ENCODE measurements at regions not wholly inside any gene's neighbourhood (a gene's known extent, or its start where the extent isn't known, plus 50 kb on each side); places are given as distances from the start of the nearest gene placed in this dataset.

DNA sequence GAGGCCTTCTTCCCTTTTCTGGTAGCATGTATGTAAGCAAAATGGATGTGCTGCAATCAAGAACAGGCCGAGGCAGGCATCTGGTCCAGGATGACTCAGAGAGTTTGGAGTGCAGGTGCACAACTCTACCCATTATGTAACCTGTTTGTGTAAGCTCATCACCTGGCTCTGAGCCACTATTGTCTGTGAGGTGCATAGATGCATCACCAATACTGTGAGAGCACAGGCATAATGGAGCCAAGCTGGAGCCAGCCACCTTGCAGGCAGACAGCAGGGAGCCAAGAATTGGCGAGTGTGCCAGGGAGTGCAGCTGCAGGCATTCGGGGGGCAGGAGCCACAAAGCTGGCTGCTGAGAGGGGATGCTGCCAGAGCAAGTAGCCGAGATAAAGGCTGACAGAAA, 549.9 kb upstream of the RGS18 start:
- DNase-seq, result no peak

DNA sequence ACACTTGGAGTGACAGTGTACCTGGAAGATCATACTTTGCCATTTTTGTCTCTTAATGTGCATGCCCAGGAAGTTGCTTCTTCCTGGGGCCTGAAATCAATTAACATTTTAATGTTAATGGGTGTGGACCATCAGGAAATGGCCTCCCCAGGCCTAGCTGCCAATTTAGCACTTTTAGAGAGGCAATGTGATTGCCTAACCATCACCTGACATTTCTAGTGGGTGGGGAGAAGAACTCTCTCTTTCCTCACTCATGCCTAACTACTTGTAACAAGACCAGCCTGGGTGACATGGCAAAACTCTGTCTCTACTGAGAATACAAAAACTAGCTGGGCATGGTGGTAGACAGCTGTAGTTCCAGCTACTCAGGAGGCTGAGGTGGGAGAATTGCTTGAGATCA, 549.0 kb upstream of the RGS18 start:
- no peak for DNase-seq

DNA sequence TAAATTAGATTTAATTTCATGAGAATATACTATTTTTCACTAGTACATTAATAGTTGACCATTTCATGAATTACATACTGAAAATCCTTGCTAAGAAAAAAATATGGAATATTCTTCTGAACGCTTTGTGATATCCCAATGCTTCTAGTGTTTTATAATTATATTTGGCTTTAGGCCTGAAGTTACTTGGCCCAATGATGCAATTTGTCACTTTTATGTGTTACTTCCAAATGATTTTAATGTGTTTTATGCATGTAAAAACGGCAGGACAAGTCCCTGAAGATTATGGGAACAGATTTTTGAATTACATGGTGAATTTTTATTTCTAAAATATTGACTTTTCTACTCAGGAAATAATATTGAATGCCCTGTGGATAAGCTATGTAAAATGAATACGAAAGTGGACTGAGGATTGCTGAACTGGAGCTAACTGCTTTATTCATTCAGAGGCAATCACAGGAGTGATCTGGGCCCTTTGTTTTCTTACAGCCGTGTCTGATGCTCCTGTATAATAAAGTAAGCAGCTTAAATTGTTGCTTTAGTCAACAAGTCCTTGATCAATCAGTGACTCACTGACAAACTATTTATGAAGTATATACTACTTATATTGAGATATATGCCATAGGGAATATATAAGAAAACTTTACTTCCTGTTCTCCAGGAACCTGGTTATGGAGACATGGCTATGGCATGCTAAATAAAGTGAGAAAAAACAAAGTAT, 543.0 kb upstream of the RGS18 start:
- no peak for DNase-seq

DNA sequence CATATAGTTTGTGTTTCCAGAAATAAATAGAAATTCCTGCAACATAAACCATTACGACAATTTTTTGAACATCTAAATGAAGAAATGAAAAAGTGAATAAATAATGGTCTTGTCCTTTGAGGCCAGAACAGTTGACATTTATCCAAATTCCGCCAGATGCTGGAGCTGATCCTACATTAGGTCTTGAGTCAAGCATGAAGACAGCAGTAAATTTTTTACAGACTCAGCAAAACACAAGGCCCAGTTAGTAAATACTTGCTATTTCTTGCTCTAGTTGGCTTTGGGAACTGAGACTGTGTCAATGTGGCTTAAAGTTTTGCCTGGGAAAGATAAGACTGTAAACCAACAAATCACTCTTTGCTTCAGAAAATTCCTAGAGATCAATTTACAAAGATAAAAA, 540.1 kb upstream of the RGS18 start:
- no peak for DNase-seq

DNA sequence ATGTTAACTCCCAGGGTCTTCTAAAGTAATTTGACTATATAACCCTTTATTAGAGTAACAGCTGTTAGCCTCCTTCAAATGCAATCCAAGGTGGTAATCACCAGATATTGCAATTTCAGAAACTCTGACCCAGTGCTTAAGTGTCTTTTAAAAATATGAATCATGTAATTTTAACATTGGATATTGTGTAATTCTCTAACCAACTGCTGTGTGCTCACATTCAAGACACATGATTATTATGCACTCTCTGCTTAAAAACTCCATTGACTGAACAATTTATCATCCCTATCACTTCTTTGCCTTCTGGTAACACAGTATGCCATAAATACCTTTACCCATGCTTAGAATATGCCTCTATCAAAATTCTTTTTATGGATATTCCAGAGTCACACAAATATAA, 537.4 kb upstream of the RGS18 start:
- DNase-seq, result no peak

DNA sequence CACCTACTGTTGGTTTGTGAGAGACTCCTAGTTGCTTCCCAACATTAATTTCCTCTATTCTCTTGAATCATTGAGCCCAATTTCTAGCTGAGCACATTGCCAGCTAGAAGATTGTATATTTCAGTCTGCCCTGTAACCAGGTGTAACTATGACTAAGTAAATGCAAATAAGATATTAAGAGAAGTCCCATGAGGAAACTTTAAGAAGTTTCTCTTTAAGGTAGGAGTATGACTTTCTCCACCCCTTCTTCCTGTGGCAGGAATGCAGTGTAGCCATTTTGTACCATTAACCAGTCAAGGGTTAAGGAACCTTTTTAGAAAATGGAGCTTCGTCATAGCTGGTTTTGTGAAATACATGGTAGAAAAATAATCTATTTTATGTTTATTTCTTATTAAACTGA, 534.2 kb upstream of the RGS18 start:
- DNase-seq, result no peak

DNA sequence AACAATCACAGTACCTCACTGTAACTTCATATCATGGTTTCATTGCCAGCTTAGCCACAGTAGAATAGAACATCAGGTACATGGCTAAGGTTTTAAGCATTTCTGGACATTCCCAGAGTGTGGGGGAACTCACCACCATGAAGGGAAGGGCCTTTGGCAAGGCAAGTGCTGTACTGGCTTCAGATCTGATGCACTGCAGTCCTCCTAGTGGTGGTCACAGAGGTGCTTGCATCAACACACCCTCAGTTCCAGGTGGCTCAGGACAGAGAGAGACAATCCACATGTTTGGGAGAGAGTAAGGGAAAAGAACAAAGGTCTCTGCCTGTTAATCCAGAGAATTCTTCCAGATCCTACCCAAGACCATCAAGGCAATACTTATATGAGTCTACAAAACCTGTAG, 528.4 kb upstream of the RGS18 start:
- no peak for DNase-seq

DNA sequence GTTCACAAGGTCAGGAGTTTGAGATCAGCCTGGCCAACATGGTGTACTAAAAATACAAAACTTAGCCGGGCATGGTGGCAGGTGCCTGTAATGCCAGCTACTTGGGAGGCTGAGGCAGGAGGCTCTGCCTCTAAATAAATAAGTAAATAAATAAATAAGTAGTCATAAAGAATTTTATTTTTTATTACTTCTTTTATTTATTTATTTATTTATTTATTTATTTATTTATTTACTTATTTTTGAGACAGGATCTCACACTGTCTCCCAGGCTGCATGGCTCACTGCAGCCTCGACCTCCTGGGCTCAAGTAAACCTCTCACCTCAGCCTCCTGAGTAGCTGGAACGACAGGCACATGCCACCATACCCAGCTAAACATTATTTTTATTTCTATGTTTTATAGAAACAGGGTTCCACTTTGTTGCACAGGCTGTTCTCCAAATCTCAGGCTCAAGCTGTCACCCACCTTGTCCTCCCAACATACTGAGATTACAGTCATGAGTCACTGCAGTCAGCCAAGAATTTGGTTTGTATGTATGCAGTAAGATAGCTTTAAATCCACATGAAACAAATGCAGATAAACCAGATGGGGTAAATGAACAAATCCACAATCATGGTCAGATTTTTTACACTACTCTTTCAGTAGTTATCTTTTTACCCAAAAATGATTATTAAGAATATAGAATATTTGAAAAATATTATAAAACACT, 523.3 kb upstream of the RGS18 start:
- no peak for DNase-seq

DNA sequence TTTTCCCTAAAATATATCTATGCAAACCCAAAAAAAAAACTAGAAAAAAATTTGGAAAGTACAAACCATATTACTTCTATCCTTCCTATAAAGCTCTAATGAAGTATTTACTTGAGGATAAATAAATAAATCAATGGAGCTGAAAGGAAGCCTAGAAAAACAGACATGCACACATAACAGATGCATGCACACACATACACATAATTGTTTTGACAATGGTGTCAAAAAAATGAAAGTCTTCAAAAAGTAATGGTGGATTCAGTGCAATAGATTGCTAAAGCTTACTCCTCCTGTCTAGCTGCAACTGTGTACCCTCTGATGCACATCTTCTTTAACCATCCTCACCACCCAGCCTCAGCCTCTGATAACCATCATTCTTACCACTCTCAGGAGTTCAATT, 521.9 kb upstream of the RGS18 start:
- no peak for DNase-seq

DNA sequence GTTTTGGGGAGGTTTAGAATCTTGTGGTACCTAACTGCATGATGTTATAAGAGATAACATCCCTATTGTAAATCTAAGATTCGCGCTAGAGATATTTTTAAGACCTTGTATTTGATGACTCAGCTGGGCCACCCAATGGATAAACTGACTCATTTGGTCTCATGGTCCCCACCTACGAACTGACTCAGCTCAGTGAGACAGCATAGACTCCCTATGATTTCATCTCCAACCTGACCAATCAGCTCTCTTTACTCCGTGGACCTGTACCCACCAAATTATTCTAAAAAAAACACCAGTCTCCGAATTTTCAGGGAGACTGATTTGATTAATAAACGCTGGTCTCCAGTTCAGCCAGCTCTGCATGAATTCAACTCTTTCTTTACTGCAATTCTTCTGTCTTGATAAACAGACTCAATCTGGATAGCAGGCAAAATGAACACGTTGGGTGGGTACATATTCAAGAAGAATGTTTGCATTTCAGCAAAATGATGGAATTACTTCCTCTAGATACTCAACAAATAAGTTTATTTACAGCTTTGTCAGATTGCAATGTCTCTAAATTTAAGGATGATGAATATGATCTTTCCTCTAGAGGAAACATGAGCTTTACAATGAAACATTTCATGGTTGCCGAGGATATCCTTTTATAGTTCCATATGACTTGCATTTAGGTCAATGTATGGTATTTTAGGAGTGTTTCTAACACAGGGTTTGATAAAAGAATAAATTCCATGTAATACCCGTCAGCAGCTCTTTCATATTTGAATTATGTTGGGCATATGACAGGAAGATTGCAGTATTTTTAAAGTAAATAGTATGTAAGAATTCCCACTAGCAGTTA, 516.6 kb upstream of the RGS18 start:
- DNase-seq, result no peak

DNA sequence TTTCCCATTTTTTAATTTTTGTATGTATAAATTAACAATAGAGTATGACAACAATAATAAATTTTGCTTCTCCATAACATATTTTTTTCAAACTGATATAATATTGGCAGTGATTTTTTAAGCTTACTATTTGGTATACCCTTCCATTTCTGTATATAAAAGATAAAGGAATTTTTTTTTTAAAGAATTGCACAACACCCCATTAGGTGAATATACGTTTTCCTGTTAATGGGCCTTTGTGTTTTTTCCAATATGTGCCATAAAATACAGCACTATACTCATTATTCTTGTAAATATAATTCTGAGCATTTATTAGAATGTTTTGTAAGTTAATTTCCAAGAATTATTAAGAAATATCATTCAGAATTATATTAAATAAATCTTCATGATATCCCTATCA, 515.2 kb upstream of the RGS18 start:
- no peak for DNase-seq

DNA sequence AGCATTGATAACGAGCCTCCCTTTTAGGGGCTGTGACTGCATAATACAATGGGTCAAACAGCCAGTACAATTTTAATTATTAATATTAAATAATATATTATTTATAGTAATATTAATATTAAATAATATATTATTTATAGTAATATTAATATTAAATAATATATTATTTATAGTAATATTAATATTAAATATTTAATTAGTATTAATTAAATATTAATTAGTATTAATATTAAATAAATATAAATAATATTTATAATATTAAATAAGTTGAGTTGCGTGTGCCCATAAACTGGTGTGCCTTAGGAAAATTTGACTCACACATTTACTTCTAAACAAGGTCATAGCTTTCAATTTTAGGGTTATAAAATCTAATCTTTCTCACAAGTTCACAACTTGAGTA, 509.3 kb upstream of the RGS18 start:
- no peak for DNase-seq

DNA sequence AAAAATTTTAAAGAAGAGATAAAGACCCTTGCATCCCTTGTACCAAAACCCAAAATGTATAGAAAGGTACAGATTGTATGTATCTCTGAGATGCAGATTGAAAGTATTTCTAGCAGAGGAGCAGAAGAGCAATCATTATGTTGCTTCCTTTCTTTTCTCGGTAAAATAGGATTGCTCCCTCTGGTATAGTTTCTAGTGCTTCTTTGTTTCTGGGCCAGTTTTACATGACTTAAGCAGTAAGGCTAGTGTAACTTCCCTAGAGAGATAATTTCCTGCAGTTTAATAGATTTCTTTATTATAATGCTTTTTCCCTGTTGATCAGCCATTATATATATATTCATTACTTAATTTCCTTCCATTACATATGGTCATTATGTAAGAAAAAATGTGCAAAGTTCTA, 496.2 kb upstream of the RGS18 start:
- DNase-seq, result no peak

DNA sequence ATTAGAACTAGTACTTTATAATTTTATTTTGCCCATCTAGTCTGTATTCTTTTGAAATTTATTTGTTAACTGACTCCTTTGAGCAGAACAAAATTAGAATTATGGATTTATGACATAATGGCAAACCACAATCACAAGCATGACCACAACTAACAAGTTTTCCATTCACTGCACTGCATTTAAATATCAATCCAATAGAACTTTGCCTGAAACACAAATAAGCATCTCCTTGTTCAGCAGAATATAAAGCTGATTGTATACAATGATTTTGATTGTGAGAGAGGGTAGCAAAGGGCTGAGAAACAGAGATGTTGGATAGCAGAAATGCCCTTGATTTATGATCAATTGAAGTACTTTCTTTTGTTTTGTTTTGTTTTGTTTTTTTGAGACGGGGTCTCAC, 495.5 kb upstream of the RGS18 start:
- DNase-seq, result no peak

DNA sequence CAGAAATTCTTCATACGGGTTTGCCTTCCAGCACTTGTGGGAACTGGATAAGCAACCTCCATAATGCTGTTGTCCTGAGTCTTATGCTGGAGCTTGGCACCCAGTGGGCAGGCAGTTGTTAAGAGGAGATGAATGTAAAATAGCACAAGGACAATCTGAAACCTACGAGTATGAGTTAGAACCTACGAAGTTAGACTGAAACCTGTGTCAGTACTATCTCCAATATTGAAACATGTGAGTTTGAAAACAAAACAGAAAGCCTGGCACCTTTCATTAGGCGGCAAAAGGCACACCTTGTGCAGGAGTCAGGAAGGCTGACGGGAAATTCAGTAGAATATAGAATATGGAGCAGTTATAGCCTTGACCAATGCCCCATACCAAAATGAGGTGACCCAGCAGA, 489.7 kb upstream of the RGS18 start:
- no peak for DNase-seq

DNA sequence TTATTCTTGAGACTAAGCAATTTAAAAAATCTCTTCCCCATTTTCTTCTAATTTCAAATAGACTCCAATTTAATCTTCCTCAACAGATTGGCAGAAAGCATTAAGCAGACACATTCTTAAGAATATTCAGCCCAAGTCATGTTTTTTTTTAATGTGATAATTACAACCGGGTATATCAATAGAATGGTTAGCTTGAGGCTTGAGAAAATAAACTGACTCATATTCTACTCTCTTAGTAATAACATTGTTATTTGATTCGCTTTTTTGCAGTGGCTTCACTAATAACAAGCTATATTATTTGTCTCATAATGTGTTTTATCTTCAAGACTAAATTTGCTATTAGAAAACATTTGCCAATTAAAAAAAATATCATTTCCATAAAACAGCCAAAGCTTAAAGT, 488.6 kb upstream of the RGS18 start:
- no peak for DNase-seq

DNA sequence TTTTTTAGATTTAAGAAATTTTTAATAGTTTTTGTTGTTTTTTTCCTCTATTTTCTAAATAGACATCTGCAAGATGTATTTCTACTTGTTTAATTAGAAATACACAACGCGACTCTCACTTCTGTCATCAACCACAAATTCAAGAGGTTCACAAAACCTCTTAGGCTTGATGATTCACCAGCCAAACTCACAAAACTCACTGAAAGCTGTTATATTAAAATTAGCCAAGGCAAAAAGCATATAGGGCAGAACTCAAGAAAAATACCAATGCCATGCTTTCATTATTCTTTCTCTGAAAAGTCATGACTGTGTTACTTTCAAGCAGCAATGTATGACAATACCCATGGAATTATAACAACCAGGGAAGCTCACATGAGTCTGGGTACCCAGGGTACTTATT, 487.0 kb upstream of the RGS18 start:
- DNase-seq, result no peak

DNA sequence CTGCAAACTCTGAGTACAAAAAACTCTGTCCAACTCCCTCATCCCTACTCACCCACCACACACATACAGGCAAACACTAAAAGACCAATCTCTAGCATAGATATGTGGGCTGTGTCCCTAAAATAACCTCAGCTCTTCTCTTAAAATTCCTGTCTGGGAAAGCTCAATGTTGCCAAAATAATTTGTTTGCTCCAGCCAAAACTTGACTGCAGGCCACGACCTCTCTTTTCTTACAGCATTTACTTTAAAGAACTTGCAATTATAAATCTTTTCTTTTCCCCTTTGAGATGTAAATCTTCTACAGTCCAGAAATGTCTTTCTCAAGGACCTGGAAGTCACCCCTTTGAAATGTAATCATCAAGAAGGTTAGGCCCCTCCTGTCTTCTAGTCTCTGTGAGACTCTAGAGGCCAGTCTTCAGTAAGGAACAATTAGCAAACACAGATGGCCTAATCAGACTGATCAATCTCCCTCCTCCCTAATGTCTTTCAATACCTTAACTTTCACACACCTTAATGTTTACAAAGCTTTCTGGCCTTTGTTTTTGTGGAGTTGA, 483.6 kb upstream of the RGS18 start:
- DNase-seq, result no peak

DNA sequence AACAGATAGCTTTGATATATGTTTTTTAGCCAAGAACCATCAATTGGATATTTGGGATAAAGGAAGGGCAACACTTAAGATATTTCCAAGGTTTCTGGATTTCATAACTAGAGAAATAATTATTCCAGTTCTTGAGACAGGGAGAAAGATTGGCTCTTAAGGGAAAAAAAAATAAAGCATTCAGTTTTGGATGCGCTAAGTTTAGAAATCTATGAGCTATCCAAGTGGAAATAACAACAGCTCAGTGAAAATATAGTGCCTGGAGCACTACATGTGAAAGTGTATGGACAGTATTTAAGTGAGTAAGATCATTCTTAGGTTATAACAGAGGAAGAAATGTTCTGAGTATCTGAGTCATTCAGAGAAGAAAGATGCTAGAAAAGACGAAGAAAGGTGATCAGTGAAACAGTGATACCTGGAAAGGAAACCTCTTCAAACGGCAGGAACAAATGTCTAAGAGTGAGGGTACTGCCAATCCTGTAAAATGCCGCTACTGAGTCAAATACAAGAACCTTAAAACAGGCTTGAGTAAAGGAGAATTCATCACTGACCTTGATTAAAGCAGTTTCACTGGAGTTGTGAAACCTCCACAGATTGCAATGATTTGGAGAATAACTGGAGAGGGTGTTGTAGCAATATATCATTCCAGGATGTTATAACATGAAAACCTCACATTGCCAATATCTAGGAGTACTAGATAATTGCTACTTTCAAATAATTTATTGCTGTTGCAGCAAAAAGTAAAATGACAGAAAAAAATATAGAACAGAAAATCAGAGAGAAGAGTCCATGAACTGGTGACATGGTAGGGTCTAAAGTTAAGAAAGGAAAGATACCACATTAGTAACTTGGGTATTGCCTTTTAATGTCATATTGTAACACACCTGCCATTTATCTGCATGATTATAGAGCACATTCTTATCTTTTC, 482.1 kb upstream of the RGS18 start:
- no peak for DNase-seq

DNA sequence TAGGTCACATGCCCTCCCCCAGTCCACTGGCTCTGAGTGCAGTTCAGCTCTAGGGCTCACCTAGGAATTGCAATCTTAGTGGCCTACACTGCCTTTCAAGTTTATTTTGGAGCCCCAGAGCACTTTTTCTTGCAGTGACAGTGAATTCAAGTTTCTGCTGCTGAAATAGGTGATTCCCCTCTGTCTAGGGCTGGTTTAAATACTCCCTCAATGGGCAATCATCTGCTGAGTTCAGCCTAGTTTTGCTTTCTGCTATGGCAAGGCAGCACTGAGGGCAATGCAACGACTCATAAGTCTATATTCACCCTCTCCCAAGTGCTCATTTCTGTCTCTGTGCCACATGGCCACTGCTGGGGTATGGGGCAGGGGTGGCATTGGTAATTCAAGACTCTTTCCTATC, 472.6 kb upstream of the RGS18 start:
- DNase-seq, result no peak

DNA sequence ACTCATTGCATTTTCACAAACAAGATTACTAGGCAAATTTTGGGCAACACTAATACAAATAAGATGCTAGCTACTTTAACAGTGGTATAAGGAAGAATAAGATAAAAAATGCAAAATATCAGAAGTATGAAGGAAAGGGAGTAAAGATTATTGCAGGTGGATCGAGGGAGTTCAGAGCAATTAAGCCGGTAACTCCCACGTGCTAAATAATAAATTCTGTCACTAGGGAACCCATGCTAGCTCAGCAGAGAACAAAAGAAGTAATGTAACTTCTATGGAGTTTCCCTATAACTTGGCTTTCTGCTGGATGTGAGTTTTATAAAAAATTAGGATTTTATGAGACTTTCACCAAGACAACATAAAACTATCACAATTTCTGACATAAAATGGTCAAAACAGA, 470.5 kb upstream of the RGS18 start:
- no peak for DNase-seq

DNA sequence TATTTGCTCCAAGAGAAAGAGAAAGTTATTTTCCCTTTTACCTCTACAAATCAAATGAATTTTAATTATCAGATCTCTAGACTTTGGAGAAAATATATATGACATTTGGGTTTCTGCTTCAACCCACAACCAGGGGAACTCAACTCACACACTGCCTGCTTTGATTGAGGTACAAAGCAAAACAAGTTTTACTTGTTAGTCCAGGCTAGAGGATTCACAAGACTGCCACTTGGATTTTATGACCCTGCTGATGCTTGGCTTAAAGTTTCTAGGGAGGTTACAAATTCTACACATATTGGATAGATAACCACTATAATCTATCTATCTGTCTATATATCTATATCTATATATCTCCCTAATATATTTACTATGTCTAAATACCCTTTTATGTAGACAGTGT, 467.3 kb upstream of the RGS18 start:
- no peak for DNase-seq

DNA sequence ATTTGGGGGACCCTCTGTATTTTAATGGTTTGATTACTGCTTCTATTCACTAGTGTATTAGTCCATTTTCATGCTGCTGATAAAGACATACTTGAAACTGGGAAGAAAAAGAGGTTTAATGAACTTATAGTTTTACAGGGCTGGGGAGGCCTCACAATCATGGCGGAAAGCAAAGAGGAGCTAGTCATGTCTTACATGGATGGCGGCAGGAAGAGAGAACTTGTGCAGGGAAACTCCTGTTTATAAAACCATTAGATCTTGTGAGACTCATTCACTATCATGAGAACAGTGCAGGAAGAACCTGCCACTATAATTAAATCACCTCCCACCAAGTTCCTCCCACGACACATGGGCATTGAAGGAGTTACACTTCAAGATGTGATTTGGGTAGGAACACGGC, 464.5 kb upstream of the RGS18 start:
- no peak for DNase-seq

Data from SW 1271 (cell line).